Tibial nerve (tissue), 4 donors: ENCODE measurements at regions not wholly inside any gene's neighbourhood (a gene's known extent, or its start where the extent isn't known, plus 50 kb on each side); places are given as distances from the start of the nearest gene placed in this dataset.
"Not testable (repeated sequence)": the region's sequence is repeated elsewhere in the genome, so short reads cannot be mapped to it uniquely, and the experiment has no call there.

Experiments used
- DNase-seq, 2 donors: peaks; one replicate each; pipeline ENCODE4 v3.0.0-alpha.2; 2019; ENCODE audit warnings: low spot score in 2 of 2
- H3K27ac ChIP-seq, 4 donors: fragments of 200-600 bp; sonication (generic) in 3 of 4; one replicate each; pipeline ENCODE4 v1.5.1; 2017 to 2019; ENCODE audit warnings: mild to moderate bottlenecking in 1 of 4
- H3K27me3 ChIP-seq, 2 donors: fragments of 200-600 bp; sonication (generic) in 1 of 2; one replicate each; pipeline versions ENCODE4 v1.5.1 to v1.6.0; 2017 to 2019
- H3K36me3 ChIP-seq, 3 donors: fragments of 200-600 bp; sonication (generic); one replicate each; pipeline ENCODE4 v1.5.1; 2018 to 2019
- H3K4me1 ChIP-seq, 4 donors: fragments of 200-600 bp; sonication (generic) in 3 of 4; one replicate each; pipeline ENCODE4 v1.5.1; 2017 to 2019
- H3K4me3 ChIP-seq, 4 donors: fragments of 200-600 bp; sonication (generic) in 3 of 4; one replicate each; pipeline ENCODE4 v1.5.1; 2017 to 2019; ENCODE audit warnings: mild to moderate bottlenecking in 1 of 4, moderate library complexity in 1 of 4
- H3K9me3 ChIP-seq, 4 donors: fragments of 200-600 bp; sonication (generic) in 3 of 4; one replicate each; pipeline ENCODE4 v1.5.1; 2017 to 2019
- EP300 ChIP-seq, 2 donors: sonication (generic); formaldehyde crosslinking; IDR thresholded peaks; one replicate each; pipeline ENCODE4 v1.6.1; 2017; ENCODE audit warnings: antibody characterized with exemption in 2 of 2, mild to moderate bottlenecking in 1 of 2
- POLR2A ChIP-seq, 2 donors: fragments of 450-650 bp; IDR thresholded peaks; one replicate each; pipeline ENCODE4 v1.6.1; 2017; ENCODE audit warnings: antibody characterized with exemption in 2 of 2, mild to moderate bottlenecking in 2 of 2, moderate library complexity in 2 of 2
- WGBS, 2 donors: methylation state at CpG; one replicate each; pipeline ENCODE4 v1.1.5; 2018; 5-methylcytosine and 5-hydroxymethylcytosine counted together
- TF ChIP-seq, protein P1 (sequence below), 5 experiments: fragments of 200-600 bp in 3 of 5; fragments of 450-650 bp in 2 of 5; sonication (generic) in 3 of 5; IDR thresholded peaks; one replicate each; pipeline ENCODE4 v1.5.1; 2016 to 2019; ENCODE audit warnings: antibody characterized with exemption in 5 of 5, mild to moderate bottlenecking in 3 of 5, moderate library complexity in 2 of 5

DNA sequence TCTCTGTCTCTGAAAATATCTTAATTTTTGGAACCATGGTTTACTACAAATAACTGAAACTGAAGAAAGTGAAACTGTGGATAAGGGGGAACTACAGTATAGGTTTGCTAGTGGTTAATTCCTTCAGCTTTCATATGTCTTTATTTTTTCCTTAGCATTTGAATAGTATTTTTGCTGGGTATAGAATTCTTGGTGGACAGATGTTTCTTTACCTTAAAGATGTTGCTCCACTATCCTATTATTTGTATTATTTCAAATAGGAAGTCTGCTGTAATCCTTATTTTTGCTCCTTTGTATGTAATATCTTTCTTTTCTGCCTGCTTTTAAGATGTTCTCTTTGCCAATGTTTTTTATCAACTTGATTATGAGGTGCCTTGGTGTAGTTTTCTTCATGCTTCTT is 152.9 kb upstream of the ISL1 start:
- no peak for DNase-seq
- no peak overlapping the region for H3K27ac ChIP-seq
- H3K4me1 ChIP-seq = no peaks in the 10 kb centered on the region

DNA sequence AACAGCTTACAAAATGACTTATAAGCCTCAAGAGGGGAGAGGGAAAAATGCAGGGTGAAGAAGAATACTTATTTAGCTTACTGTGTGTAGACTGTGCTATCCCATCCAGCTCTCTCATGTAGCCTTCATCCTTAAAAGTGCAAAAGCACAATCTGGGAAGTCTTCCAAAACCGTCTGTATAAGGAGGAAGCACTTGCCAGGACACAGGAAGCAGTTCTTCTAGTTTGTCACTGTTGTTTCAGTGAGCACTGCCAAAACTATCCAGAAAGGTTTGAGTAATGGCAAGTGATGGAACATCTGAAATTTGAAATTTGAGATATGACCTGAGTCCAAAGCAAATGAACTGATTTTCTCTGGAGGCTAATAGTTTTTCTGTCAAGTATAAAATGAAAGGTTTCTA is 140.8 kb upstream of the ISL1 start:
- TF ChIP-seq POLR2A (IDR thresholded peaks at IDR 0.05) (no peak), EP300 (IDR thresholded peaks at IDR 0.05) (no peak)
- TF ChIP-seq, protein P1, sequence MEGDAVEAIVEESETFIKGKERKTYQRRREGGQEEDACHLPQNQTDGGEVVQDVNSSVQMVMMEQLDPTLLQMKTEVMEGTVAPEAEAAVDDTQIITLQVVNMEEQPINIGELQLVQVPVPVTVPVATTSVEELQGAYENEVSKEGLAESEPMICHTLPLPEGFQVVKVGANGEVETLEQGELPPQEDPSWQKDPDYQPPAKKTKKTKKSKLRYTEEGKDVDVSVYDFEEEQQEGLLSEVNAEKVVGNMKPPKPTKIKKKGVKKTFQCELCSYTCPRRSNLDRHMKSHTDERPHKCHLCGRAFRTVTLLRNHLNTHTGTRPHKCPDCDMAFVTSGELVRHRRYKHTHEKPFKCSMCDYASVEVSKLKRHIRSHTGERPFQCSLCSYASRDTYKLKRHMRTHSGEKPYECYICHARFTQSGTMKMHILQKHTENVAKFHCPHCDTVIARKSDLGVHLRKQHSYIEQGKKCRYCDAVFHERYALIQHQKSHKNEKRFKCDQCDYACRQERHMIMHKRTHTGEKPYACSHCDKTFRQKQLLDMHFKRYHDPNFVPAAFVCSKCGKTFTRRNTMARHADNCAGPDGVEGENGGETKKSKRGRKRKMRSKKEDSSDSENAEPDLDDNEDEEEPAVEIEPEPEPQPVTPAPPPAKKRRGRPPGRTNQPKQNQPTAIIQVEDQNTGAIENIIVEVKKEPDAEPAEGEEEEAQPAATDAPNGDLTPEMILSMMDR (IDR thresholded peaks at IDR 0.05) = no peak
- no peak for DNase-seq
- WGBS, 2 donors = 19 to 24% methylated on average over 1 of the region's 1 CpG
- Histone ChIP-seq H3K27me3 (no peaks in the 10 kb centered on the region), H3K9me3 (no peaks in the 10 kb centered on the region), H3K27ac (no peak overlapping the region), H3K36me3 (no peaks in the 10 kb centered on the region), H3K4me1 (no peaks in the 10 kb centered on the region), H3K4me3 (no peak overlapping the region)

More for the DNA sequence above, 152.9 kb upstream of the ISL1 start:
- Histone ChIP-seq H3K36me3 (no peaks in the 10 kb centered on the region), H3K9me3 (peaks cover 0 to 16% (median 5%) of the 10 kb centered on the region in 4 donors), H3K27me3 (no peaks in the 10 kb centered on the region), H3K4me3 (no peak overlapping the region)
- TF ChIP-seq, protein P1 (IDR thresholded peaks at IDR 0.05) = no peak
- TF ChIP-seq EP300 (IDR thresholded peaks at IDR 0.05) (no peak), POLR2A (IDR thresholded peaks at IDR 0.05) (no peak)

DNA sequence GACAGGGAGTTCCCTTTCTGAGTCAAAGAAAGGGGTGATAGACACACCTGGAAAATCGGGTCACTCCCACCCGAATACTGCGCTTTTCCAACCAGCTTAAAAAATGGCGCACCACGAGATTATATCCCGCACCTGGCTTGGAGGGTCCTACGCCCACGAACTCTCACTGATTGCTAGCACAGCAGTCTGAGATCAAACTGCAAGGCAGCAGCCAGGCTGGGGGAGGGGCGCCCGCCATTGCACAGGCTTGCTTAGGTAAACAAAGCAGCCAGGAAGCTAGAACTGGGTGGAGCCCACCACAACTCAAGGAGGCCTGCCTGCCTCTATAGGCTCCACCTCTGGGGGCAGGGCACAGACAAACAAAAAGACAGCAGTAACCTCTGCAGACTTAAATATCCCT is 132.3 kb upstream of the ISL1 start:
- WGBS, 2 donors = 92% methylated on average over 10 of the region's 10 CpGs
- not testable (repeated sequence) for H3K9me3 ChIP-seq

DNA sequence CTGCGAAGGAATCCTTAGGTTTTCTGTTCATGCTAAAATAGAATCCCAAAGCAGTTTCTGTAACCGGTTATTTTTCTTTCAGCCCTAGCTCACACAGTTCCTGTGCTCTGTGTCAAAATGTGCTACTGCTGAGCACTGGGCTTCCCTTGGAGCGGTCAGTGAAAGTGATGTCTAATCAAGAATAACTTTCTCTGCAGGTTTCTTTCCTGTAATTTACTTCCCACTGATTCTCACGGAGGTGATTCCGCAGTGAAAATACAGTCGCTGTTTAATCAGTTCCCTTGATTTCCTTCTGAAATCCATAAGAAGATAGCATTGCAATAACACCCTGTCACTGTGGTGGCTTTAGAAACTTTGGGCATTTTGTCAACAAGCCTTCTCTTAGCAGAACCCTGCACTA is 112.0 kb upstream of the ISL1 start:
- Histone ChIP-seq H3K27me3 (no peaks in the 10 kb centered on the region), H3K4me1 (no peaks in the 10 kb centered on the region), H3K36me3 (no peaks in the 10 kb centered on the region), H3K4me3 (no peak overlapping the region), H3K9me3 (no peaks in the 10 kb centered on the region), H3K27ac (no peak overlapping the region)
- DNase-seq = no peak
- 78 to 79% methylated on average over 6 of the region's 6 CpGs for WGBS, 2 donors
- TF ChIP-seq, protein P1 (IDR thresholded peaks at IDR 0.05) = no peak
- TF ChIP-seq POLR2A (IDR thresholded peaks at IDR 0.05) (no peak), EP300 (IDR thresholded peaks at IDR 0.05) (no peak)

More for the DNA sequence above, 132.3 kb upstream of the ISL1 start:
- not testable (repeated sequence) for H3K36me3 ChIP-seq, H3K27me3 ChIP-seq, H3K4me3 ChIP-seq, DNase-seq, H3K4me1 ChIP-seq, H3K27ac ChIP-seq

- H3K36me3 ChIP-seq = no peaks in the 10 kb centered on the region
- H3K27me3 ChIP-seq = no peaks in the 10 kb centered on the region
- DNase-seq = no peak
- TF ChIP-seq EP300 (IDR thresholded peaks at IDR 0.05) = no peak
- TF ChIP-seq POLR2A (IDR thresholded peaks at IDR 0.05) = no peak
- TF ChIP-seq, protein P1 (IDR thresholded peaks at IDR 0.05) = no peak
- no peak overlapping the region for H3K4me3 ChIP-seq
- H3K4me1 ChIP-seq = no peaks in the 10 kb centered on the region
- WGBS, 2 donors = 49 to 54% methylated on average over 3 of the region's 3 CpGs
- no peaks in the 10 kb centered on the region for H3K9me3 ChIP-seq
- no peak overlapping the region for H3K27ac ChIP-seq
These were observed 110.2 kb upstream of the ISL1 start for GRCh38 chr5:51273021-51273420.

GRCh38 chr5:51273871-51274270 is 109.4 kb upstream of the ISL1 start:
- no peaks in the 10 kb centered on the region for H3K36me3 ChIP-seq
- no peaks in the 10 kb centered on the region for H3K27me3 ChIP-seq
- H3K9me3 ChIP-seq = no peaks in the 10 kb centered on the region
- WGBS, 2 donors = 82 to 89% methylated on average over 1 of the region's 1 CpG
- no peak overlapping the region for H3K4me3 ChIP-seq
- TF ChIP-seq, protein P1 (IDR thresholded peaks at IDR 0.05) = no peak
- TF ChIP-seq POLR2A (IDR thresholded peaks at IDR 0.05) = no peak
- no peak for TF ChIP-seq EP300 (IDR thresholded peaks at IDR 0.05)
- no peak for DNase-seq
- H3K27ac ChIP-seq = no peak overlapping the region
- H3K4me1 ChIP-seq = no peaks in the 10 kb centered on the region
